GM12892 (cell line): ENCODE measurements at regions not wholly inside any gene's neighbourhood (a gene's known extent, or its start where the extent isn't known, plus 50 kb on each side); places are given as distances from the start of the nearest gene placed in this dataset.

ENCODE experiments used
- POLR2A ChIP-seq: IDR thresholded peaks from 2 replicates; pipeline ENCODE4 v1.6.1; 2011; ENCODE audit warnings: low read depth, low read length, control low read depth
- POLR2AphosphoS5 ChIP-seq: IDR thresholded peaks from 2 replicates; pipeline ENCODE4 v1.6.1; 2011; ENCODE audit warnings: low read depth, low read length, control low read depth
- TAF1 ChIP-seq: IDR thresholded peaks from 2 replicates; pipeline ENCODE4 v1.6.1; 2011; ENCODE audit warnings: low read depth, mild to moderate bottlenecking, control low read depth, low read length, borderline replicate concordance

GRCh38 chr13:33348366-33348765 is 62.8 kb upstream of the STARD13 start:
- TF ChIP-seq POLR2AphosphoS5, result no peak
- no peak for TF ChIP-seq TAF1
- TF ChIP-seq POLR2A, result no peak
